Neural cell (in vitro differentiated cells): ENCODE measurements at regions not wholly inside any gene's neighbourhood (a gene's known extent, or its start where the extent isn't known, plus 50 kb on each side); places are given as distances from the start of the nearest gene placed in this dataset.

Experiments
- EP300 ChIP-seq: fragments of 450-650 bp; conservative IDR thresholded peaks from 2 replicates; pipeline ENCODE4 v1.6.1; 2014; ENCODE audit warnings: antibody characterized with exemption, mild to moderate bottlenecking, moderate library complexity; ENCODE audit not compliant: poor library complexity, severe bottlenecking
- EZH2 ChIP-seq: fragments of 200-600, 300-800 bp; shearing (Covaris generic), sonication (generic); IDR thresholded peaks from 2 replicates; pipeline ENCODE4 v1.6.1; 2014; ENCODE audit warnings: antibody characterized with exemption, low read length, borderline replicate concordance, mild to moderate bottlenecking; ENCODE audit not compliant: insufficient read depth, poor library complexity, severe bottlenecking
- POLR2AphosphoS5 ChIP-seq: IDR thresholded peaks from 2 replicates; pipeline ENCODE4 v1.6.1; 2012
- RAD21 ChIP-seq: fragments of 450-650 bp; conservative IDR thresholded peaks from 2 replicates; pipeline ENCODE4 v1.6.1; 2014; ENCODE audit warnings: antibody characterized with exemption, mild to moderate bottlenecking, moderate library complexity
- TF ChIP-seq, protein P1 (sequence below): fragments of 450-650 bp; IDR thresholded peaks from 2 replicates; pipeline ENCODE4 v1.5.1; 2014; ENCODE audit warnings: antibody characterized with exemption, mild to moderate bottlenecking, moderate library complexity; ENCODE audit not compliant: poor library complexity, severe bottlenecking
- TF ChIP-seq, protein P2 (sequence below): IDR thresholded peaks from 2 replicates; pipeline ENCODE4 v1.6.1; 2012; ENCODE audit warnings: borderline replicate concordance

DNA sequence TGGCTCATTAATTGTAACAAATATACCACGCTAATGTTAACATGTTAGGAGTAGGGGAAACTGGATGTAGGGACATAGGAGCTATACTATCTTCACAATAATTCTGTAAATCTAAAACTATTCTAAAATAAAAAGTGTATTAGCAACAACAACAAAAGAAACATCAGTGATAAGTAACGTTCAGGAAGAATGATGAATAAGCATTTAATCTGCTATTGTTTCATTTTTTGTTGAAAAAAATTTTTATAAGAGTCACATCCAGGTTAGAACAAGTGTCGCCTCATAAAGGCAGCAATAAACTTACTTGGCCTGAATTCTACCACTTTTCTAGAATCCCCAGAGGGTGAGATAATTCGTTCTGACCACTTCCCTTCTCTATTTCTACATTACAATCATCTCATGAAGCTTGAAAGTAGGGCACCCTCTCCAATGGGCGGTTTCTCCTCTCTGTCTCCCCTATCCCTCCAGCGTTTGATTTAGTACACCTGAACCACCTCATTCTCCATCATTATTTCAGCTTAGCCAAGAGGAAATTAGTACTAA is 253.1 kb upstream of the IPO5 start:
- TF ChIP-seq, protein P1, sequence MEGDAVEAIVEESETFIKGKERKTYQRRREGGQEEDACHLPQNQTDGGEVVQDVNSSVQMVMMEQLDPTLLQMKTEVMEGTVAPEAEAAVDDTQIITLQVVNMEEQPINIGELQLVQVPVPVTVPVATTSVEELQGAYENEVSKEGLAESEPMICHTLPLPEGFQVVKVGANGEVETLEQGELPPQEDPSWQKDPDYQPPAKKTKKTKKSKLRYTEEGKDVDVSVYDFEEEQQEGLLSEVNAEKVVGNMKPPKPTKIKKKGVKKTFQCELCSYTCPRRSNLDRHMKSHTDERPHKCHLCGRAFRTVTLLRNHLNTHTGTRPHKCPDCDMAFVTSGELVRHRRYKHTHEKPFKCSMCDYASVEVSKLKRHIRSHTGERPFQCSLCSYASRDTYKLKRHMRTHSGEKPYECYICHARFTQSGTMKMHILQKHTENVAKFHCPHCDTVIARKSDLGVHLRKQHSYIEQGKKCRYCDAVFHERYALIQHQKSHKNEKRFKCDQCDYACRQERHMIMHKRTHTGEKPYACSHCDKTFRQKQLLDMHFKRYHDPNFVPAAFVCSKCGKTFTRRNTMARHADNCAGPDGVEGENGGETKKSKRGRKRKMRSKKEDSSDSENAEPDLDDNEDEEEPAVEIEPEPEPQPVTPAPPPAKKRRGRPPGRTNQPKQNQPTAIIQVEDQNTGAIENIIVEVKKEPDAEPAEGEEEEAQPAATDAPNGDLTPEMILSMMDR: no peak
- TF ChIP-seq POLR2AphosphoS5 (no peak), EP300 (no peak), RAD21 (no peak), EZH2 (no peak)
- TF ChIP-seq, protein P2, sequence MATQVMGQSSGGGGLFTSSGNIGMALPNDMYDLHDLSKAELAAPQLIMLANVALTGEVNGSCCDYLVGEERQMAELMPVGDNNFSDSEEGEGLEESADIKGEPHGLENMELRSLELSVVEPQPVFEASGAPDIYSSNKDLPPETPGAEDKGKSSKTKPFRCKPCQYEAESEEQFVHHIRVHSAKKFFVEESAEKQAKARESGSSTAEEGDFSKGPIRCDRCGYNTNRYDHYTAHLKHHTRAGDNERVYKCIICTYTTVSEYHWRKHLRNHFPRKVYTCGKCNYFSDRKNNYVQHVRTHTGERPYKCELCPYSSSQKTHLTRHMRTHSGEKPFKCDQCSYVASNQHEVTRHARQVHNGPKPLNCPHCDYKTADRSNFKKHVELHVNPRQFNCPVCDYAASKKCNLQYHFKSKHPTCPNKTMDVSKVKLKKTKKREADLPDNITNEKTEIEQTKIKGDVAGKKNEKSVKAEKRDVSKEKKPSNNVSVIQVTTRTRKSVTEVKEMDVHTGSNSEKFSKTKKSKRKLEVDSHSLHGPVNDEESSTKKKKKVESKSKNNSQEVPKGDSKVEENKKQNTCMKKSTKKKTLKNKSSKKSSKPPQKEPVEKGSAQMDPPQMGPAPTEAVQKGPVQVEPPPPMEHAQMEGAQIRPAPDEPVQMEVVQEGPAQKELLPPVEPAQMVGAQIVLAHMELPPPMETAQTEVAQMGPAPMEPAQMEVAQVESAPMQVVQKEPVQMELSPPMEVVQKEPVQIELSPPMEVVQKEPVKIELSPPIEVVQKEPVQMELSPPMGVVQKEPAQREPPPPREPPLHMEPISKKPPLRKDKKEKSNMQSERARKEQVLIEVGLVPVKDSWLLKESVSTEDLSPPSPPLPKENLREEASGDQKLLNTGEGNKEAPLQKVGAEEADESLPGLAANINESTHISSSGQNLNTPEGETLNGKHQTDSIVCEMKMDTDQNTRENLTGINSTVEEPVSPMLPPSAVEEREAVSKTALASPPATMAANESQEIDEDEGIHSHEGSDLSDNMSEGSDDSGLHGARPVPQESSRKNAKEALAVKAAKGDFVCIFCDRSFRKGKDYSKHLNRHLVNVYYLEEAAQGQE: no peak
